Left ventricle myocardium superior (tissue), 1 donor: ENCODE measurements at regions not wholly inside any gene's neighbourhood (a gene's known extent, or its start where the extent isn't known, plus 50 kb on each side); places are given as distances from the start of the nearest gene placed in this dataset.
A peak's percentile ranks its signal among the peaks of the same experiment; 100 is the strongest.

Experiments
- ATAC-seq: fragments of 200-7000 bp; cut with Tn5 transposase; one replicate; pipeline ENCODE4 v1.9.1; 2020; ENCODE audit warnings: mild to moderate bottlenecking, moderate library complexity
- DNase-seq: peaks from one replicate; pipeline ENCODE4 v3.0.0-alpha.2; 2020
- intact Hi-C: fragments of 100-400 bp; cut with micrococcal nuclease; formaldehyde crosslinking; loops from one replicate; pipeline ENCODE4 v1.11.0; 2022
- donor health status: DM: no; HTN: yes; CAD: no; lungs with severe emphysema.

DNA sequence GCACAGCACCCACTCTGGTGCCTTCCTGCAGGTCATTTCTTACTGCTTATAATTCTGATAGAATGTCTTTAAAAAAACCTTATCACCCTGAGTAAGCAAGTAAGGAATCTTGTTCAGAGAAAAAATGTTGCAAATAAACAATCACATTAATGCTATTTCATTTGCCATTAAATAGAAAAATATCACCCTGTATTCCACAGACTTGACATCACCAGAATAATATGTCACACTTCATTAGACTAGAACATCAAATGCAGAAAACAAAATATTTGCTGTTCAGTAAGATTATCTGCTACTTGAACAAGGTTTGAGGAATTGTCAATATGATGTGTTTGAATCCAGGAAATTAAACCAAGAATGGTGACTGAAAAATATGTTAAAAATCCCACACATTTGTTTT lies 236.6 kb upstream of the MMADHC start:
- ATAC-seq (no peak), DNase-seq (no peak)
- intact Hi-C loops: no loop called here

DNA sequence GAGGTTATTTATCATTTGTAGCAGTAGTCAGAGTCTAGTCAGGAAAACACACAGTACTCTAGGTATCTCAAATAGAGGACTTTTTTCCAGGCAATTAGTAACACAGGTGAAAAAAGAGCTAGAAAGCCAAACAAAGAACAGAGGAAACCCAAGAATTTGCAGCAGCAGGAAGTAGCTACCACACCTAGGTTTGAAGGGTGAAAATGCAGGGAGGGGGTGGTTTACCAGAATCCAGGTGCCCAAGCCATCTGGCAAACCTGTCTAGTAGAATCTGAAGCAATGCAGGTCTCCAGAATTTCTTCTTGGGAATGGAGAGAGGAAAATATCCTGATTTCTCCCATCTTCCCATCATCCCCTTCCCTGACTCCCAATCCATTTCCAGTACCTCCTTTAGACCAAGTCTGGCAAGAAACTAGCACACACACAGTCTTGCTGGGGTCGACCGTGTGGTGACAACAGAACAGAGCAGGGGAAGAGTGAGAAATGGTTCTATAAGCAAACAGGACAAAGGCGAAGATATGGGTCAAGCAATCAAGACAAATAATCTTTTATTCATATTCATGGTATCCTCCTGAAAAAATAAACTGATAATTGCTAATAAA lies 231.9 kb upstream of the MMADHC start:
- ATAC-seq: no peak
- intact Hi-C loops: no loop called here

DNA sequence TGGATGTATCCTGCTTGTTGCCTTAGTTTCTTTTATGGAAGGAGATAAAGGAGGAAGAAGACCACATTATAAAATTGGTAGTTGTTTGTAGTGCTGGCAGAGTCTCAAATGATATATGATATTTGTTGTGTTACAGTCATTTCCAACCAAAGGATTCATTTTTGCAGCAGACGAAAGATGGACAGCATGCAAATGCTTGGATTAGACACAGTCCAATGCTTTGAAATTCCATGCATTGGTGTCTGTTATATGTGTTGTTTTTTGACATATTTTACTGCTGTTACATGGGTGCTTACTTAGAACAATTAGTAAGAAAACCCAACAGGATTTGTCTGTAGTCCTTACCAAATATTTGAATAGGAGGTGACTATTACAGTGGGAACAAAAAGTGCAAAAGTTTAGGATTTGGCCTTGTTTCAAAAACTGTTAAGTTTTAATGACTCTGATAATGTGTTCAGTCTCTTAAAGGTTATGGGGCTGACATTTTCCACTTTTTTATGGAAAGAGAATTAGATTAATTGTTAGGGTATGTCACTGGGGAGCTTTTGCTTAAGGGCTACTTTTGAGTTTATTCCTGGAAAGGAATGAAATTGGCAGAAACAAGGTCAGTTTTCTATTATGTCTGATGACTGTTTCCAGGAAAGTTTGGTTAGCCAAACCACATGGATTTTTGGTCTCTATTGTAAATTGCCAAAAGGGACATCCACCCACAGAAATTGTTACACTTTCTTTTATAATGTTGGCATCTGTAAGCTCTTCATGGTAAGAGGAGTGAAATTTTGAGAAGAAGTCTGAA lies 229.4 kb upstream of the MMADHC start:
- ATAC-seq (no peak), DNase-seq (no peak)
- intact Hi-C loops: no loop called here

More for the DNA sequence above, 231.9 kb upstream of the MMADHC start:
- DNase-seq: no peak

DNA sequence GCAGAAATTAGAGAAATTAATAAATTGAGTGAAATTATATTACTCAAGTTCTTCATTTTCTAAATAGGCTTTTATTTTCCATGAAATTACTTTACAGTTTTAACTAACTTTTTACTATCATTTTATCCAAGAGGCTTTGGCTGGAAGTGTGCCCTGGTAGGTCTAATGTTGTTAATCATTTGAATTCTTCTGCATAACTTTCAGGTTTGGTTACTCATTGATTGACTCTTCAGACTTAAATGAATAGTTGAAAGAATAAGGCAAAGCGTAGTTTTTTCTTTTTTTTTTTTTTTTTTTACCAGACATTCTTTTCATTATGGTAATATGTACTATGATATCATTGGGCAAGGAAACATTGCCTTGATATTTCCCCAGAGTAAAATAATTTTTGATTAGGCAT lies 228.4 kb upstream of the MMADHC start:
- ATAC-seq (no peak), DNase-seq (no peak)
- intact Hi-C loops: no loop called here

DNA sequence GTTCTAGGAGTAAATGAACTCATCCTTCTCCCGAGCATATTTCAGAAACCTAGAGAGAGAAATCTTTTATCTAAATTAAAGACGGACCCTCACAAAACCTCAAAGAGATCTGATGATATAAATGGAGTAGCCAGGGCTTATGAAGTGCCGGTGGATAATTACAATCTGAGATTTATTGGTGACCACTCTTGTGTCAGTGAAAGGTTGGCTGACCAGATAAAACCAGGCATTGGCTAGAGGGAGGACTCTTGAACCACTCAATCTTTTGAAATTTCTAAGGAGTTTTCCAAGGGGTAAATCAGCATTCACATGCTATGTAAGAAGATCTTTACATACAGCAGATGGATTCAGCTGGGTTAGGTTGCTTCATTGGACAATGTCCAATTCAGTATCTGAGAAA lies 227.3 kb upstream of the MMADHC start:
- DNase-seq (no peak), ATAC-seq (no peak)
- intact Hi-C loops: no loop called here

DNA sequence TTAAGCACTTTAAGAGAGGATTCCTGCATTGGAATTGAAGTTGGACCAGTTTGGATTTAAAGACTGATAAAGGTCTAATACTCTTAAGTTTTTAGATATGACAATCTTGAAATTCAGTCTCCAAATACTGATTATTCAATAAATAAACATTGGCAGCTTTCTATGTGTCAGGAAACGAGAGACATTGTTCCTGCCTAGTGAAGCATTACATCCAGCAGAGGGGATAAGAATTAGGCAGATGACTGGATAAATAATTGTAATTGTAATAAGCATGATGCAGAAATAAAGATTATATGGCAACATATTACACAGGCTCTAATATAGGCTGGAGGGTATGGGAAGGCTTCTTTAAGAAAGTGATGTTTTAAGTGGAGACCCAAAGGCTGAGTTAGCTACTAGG lies 226.5 kb upstream of the MMADHC start:
- intact Hi-C loops: no loop called here
- ATAC-seq (no peak), DNase-seq (no peak)

DNA sequence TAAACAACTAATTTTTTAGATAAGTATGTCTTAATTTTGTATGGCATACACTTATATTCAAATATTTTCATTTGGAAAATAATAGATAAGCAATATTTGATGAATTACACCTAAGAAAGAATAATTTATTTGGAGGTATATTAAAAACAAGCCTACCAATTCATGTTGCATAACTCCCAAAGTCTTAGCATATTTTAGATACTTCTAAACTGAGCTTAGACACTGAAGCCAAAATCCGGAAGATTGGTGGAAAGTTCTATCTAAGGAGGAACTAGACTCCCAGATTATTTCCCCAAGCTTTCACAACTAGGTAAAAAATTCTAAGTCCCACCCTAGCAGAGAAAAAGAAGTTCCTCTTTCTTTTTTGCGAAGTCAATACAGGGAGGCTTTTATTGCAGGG lies 221.0 kb upstream of the MMADHC start:
- DNase-seq (no peak), ATAC-seq (no peak)

DNA sequence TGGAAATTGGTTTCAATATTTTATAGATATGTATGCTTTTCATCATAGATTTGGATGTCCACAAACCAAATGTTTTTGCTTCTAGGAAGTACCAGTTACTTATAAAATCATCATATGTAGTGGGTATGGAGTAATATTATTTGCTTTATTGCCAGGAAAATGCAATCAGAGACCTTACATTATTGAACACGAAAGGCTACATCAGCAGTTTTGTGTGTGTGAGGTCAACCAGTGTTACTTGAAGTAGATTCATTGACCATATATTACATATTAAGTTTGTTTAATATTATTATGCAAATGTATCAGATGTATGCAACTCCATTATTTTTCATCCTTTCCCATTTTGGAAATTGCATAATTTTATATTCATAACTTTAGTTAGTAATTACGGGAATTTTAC lies 219.1 kb upstream of the MMADHC start:
- ATAC-seq (no peak), DNase-seq (no peak)
- intact Hi-C loops: no loop called here

More for the DNA sequence above, 221.0 kb upstream of the MMADHC start:
- intact Hi-C loops: no loop called here

DNA sequence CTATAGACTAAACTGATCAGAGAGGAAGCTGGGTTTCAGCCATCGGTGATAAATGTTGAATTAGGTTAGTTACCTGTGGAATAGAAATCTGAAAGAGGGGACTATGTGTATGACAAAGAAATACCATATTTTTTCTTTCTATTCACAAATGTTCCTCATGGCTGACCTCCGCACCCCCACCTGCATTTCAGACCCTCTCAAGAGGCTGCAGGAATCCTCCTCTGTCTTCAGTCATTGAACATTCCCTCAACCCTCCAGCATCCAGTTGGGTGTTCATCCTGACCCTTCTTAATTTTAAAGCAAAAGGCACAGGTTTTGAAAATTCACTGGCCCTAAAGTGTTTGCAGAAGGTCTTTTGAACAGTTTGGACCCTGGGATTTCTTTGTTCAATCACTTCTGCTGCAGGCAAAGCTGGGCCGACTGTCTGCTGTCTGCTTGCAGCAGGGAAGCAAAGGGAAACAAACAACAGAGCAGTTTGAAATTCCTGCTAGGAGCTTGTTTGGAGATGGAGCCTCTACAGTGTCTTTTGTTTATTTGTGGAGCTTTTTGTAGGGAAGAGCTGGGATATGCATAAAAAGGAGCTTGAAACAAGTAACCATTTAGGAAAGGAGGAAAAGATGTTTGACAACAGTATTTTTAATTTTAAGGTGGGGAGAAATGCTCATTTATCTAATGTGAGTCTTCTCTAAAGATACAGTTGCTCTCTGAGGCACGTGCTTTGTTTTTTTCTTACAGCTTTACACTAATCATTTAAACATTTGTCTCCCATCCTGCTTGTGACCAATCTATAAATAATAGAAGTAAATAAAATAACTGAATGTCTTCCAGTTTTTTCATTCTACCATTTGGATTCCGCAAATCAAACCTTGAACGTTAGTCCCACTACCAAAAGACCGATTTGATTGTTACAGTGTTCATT lies 213.3 kb upstream of the MMADHC start:
- DNase-seq: no peak
- intact Hi-C loops: no loop called here

DNA sequence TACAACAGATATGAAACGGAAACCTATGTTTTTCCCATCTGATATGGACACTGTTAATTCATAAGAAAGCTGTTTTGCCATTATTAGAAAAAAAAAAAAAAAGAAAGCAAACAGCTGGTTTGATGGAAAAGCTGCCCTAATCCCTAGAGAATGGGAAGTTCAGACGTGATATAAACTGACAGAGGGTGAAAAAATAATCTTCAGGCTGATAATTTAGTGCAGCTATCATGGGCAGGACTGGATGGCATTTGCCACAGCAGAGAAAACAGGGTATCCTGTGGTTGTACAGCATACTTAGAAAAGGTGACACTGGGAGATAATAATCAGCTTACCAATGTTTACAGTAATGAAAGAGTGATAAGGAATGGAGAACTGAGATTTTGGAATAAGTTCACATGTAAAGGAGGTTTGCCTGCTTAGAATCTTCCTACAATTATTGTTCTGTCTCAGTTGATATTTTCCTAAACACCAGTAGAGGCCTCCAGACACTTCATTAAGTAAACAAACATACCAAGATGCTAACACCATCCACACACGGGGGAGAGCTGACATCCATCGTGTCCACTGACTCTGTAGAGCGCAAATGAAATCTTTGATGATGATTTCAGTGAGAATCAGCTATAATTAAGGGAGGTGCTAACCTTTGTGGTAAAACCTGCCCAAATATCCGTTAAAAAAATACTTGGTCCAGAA lies 211.6 kb upstream of the MMADHC start:
- ATAC-seq (peak; percentile 74), DNase-seq (no peak)
- intact Hi-C loops: no loop called here

More for the DNA sequence above, 213.3 kb upstream of the MMADHC start:
- no peak for ATAC-seq

DNA sequence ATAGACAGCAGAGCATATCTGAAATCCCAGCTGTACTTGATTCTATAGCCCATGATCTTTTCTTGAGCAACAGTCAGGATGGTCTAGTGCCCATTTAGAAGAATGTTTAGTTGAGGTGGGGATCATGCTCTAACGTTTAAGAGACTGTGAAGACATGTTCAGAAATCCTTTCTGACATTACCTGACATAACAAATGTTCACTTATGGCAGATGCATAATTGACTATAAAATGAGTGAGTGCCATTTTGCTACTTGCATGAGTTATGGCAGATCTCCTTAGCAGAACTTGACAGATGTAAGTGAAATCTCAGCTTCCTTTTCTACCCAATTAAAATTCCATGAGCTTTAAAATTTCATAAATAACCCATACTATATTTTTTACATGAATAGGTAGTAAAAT lies 209.5 kb upstream of the MMADHC start:
- ATAC-seq (no peak), DNase-seq (no peak)
- intact Hi-C loops: no loop called here

DNA sequence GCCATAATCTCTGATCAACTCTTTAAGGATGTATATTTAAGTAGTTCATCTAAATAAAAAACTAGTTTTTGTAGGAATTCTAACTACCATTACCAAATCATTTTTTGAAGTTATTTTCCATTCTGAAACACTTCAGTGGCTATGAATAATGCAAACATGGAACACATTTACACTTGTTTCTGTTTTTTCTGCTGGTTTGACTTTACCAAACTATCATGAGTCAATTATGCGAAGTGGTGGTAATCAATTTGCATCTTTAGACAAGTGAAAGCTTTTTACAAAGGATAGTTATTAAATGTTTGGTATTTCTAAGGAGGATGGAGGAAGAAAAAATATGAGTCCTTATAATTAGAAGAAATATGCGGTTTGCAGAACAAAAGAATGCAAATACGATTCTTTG lies 202.0 kb upstream of the MMADHC start:
- intact Hi-C loops: no loop called here
- DNase-seq: no peak
- ATAC-seq: no peak

DNA sequence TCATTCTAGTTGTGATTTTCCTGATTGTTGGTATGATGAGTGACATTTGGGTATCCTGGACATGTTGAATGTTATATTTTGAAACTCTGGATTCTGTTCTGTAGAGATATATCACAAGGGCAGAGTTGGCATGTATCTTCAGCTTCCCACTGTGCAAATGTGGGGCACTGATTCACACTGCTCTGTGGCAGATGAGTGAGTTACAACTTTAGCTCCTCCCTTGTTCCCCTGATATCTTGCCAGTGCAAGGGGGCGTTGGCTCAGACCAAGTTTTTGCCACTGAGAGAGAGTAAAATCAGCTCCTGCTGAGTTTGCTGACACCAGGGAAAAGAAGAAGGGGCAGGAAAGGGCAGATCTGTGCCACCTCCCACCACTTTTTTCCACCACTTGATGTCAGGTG lies 199.6 kb upstream of the MMADHC start:
- ATAC-seq (no peak), DNase-seq (no peak)
- intact Hi-C loops: no loop called here

DNA sequence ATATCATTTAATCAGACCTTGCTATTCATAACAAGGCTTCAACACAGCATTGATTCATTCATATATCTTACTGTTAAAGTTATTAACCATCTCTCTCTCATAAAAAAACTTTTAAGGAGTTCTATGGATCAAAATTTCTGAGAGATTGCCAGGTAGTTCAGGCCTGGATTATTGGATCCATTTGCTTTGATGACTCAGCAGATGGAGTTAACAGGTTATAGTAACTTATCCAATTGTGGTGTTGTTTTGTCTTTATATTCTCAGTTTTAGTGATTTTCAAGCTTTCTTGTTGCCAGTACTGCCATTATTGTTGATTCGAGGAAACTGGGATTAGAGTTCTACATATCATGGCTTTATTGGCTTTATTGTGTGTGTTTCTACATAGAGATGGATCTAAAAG lies 195.7 kb upstream of the MMADHC start:
- ATAC-seq (no peak), DNase-seq (no peak)
- intact Hi-C loops: no loop called here

DNA sequence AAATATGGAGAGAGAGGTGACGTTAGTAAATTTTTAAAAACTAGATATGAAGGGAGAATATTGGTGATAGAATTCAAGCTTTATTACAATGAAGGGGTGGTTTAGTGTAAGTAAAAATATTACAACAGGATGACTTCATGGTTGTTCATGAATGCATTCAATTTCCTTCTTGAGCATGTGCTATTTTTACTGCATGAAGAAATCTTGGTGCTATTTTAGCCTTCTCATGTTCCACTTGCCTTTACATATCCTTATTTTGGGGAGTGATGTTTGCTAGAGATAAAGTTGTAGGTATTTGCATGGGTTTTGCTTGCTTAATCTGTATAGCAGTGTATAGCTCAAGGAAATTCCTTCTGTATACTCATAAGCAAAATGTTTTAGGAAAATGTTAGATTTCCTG lies 195.0 kb upstream of the MMADHC start:
- no peak for ATAC-seq
- intact Hi-C loops: no loop called here
- DNase-seq: no peak

DNA sequence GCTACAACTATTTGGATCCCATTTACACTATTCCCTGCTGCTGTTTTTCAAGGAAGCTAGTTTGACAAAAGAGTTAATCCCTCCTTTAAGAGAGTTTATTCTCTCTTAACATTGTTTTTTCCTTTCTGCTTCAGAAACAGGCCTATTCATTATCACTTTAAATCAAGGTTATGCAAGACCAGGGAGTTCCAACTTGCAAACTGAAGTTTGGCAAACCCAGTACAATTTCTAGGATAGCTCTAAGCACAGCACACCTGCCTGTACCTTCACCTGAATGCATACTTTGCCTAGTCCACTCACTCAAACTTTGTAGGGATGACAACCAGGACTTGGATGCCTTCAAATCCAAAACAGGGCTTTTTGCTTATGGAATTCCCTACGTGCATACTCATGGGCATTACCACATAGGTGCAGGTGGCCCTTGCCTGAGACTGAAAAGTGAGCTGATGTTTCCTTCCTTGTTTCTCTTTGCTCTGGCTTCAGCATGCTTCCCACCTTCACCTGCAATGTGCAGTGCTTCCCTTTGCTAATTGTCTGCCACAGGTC lies 193.8 kb upstream of the MMADHC start:
- DNase-seq (no peak), ATAC-seq (no peak)
- intact Hi-C loops: no loop called here

DNA sequence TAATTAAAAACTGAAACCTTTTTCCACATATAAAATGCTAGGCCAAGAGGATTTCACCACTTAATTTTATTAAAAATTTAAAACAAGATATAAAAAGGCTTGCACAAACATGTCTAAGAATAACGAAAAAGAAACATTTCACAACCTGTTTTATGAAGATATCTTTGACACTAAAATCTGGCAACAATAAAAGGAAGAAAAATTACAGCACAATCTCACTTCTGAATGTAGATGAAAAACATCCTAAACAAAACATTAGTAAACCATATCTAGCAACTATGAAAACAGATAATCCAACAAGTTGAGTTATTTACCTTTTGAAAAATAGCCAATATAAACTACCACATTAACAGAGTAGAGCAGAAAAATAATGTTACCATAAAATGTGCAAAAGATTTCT lies 185.4 kb upstream of the MMADHC start:
- DNase-seq (no peak), ATAC-seq (no peak)
- intact Hi-C loops: no loop called here

DNA sequence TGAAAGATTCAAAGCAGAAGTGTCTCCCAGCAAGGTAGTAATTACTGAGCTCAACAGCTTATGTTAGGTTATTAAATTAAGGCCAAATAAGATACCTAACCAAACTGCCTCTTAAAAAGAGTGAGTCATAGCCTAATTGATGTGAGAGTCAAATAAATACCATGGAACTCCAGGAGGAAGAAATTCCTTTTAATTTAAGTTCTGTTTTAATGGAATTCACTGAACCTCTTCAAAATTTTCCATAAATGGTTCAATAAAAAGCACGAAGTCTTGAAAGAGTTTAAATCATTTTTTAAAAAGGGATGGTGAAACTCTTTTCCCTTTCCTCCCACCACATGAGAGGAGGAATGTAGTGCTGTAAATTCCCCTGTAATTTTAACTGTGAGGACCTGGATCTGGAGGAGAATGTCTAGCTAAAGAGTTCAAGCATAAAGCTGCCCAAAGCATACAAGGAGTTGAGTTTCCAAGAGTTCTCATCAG lies 180.8 kb upstream of the MMADHC start:
- DNase-seq (no peak), ATAC-seq (no peak)
- intact Hi-C loops: no loop called here

DNA sequence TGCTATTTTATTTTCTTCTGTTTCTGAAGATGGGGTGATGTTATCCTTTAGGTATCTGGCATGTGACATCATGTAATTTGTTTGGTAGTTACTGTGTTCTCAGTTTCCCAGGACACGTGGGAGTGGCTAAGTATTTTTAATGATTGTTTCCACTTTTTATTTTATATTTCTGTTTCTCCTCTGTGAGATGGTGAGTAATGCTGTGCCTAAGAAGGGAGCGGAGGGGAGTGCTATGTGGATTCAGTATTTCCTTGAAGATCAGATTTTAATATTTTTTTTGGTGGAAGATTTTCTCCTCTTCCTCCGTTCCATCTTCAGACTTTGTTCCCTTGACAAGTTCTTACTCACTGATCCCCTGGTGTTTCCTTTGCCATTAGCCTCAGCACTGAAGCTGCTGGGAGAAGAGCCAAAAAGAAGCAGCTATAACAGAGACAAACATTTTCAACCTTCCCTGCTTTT lies 180.0 kb upstream of the MMADHC start:
- DNase-seq (no peak), ATAC-seq (no peak)
- intact Hi-C loops: no loop called here
